Mesendoderm (in vitro differentiated cells): ENCODE measurements at regions not wholly inside any gene's neighbourhood (a gene's known extent, or its start where the extent isn't known, plus 50 kb on each side); places are given as distances from the start of the nearest gene placed in this dataset.
A peak's percentile ranks its signal among the peaks of the same experiment; 100 is the strongest.
"Not testable (repeated sequence)": the region's sequence is repeated elsewhere in the genome, so short reads cannot be mapped to it uniquely, and the experiment has no call there.

Experiments
- DNase-seq: peaks from one replicate; pipeline ENCODE4 v3.0.0; 2013
- H2AK5ac ChIP-seq: 2 replicates; pipeline ENCODE4 v1.6.1; 2013; ENCODE audit warnings: low read length, inconsistent platforms
- H2BK120ac ChIP-seq: 2 replicates; pipeline ENCODE4 v1.6.1; 2013; ENCODE audit warnings: low read depth, mild to moderate bottlenecking, low read length, moderate library complexity, mixed read lengths
- H2BK15ac ChIP-seq: replicated peaks from 2 replicates; pipeline ENCODE4 v1.6.1; 2013; ENCODE audit warnings: low read depth, mild to moderate bottlenecking, moderate library complexity
- H2BK5ac ChIP-seq: 2 replicates; pipeline ENCODE4 v1.6.1; 2013; ENCODE audit warnings: low read length, inconsistent platforms
- H3K18ac ChIP-seq: 2 replicates; pipeline ENCODE4 v1.6.1; 2013; ENCODE audit warnings: mild to moderate bottlenecking, low read length, mixed read lengths
- H3K23ac ChIP-seq: one replicate; pipeline ENCODE4 v1.6.1; 2013; ENCODE audit warnings: low read length
- H3K27ac ChIP-seq: 2 replicates; pipeline ENCODE4 v1.5.1; 2013; ENCODE audit warnings: low read depth, mild to moderate bottlenecking, inconsistent platforms, low read length, moderate library complexity
- H3K27me3 ChIP-seq: 2 replicates; pipeline ENCODE4 v1.6.1; 2013; ENCODE audit warnings: low read length, control low read depth, mild to moderate bottlenecking, inconsistent platforms; ENCODE audit not compliant: insufficient read depth, poor library complexity
- H3K36me3 ChIP-seq: 2 replicates; pipeline ENCODE4 v1.6.1; 2013; ENCODE audit warnings: low read length, inconsistent platforms; ENCODE audit not compliant: control insufficient read depth, insufficient read depth
- H3K4ac ChIP-seq: one replicate; pipeline ENCODE4 v1.6.1; 2013; ENCODE audit warnings: low read depth, mild to moderate bottlenecking, low read length, moderate library complexity
- H3K4me1 ChIP-seq: 2 replicates; pipeline ENCODE4 v1.6.1; 2013; ENCODE audit warnings: low read depth, low read length, inconsistent platforms; ENCODE audit not compliant: control insufficient read depth
- H3K4me2 ChIP-seq: 2 replicates; pipeline ENCODE4 v1.6.1; 2013; ENCODE audit warnings: low read length
- H3K4me3 ChIP-seq: 2 replicates; pipeline ENCODE4 v1.5.1; 2013; ENCODE audit warnings: mild to moderate bottlenecking, low read length
- H3K56ac ChIP-seq: one replicate; pipeline ENCODE4 v1.6.1; 2013; ENCODE audit warnings: low read length
- H3K79me1 ChIP-seq: 2 replicates; pipeline ENCODE4 v1.6.1; 2013; ENCODE audit warnings: low read length, inconsistent platforms
- H3K79me2 ChIP-seq: 2 replicates; pipeline ENCODE4 v1.6.1; 2013; ENCODE audit warnings: mild to moderate bottlenecking, low read length; ENCODE audit not compliant: control insufficient read depth, insufficient read depth
- H3K9ac ChIP-seq: 2 replicates; pipeline ENCODE4 v1.6.1; 2013; ENCODE audit warnings: low read length, inconsistent platforms
- H4K5ac ChIP-seq: one replicate; pipeline ENCODE4 v1.6.1; 2013; ENCODE audit warnings: low read length
- H4K8ac ChIP-seq: one replicate; pipeline ENCODE4 v1.6.1; 2013; ENCODE audit warnings: low read depth, mild to moderate bottlenecking, control low read depth, low read length, moderate library complexity
- WGBS: extraction: QIAGEN DNeasy Blood & Tissue Kit; methylation state at CpG from one replicate; pipeline ENCODE4 v1.1.7; 2013; ENCODE audit warnings: low lambda C conversion rate, missing lambda C conversion rate; ENCODE audit not compliant: insufficient coverage; ENCODE audit errors: extremely low coverage; 5-methylcytosine and 5-hydroxymethylcytosine counted together

GRCh38 chr20:11176431-11176830 is 502.6 kb upstream of the JAG1 start:
- Histone ChIP-seq H3K9ac (no peak overlapping the region), H3K4me2 (no peak overlapping the region), H3K56ac (no peak overlapping the region), H3K27ac (no peak overlapping the region), H2BK120ac (no peak overlapping the region), H3K18ac (no peak overlapping the region), H3K4me3 (no peak overlapping the region), H3K23ac (no peak overlapping the region), H3K4me1 (no peaks in the 10 kb centered on the region), H3K79me2 (no peaks in the 10 kb centered on the region), H4K8ac (no peak overlapping the region), H3K27me3 (no peaks in the 10 kb centered on the region), H2AK5ac (no peak overlapping the region), H4K5ac (no peak overlapping the region), H2BK5ac (no peak overlapping the region), H3K36me3 (no peaks in the 10 kb centered on the region), H3K4ac (no peak overlapping the region), H3K79me1 (no peaks in the 10 kb centered on the region), H2BK15ac (no peak overlapping the region)
- WGBS, result 0% methylated on average over 1 of the region's 2 CpGs
- DNase-seq, result no peak

- Histone ChIP-seq H3K27me3 (no peaks in the 10 kb centered on the region), H3K23ac (no peak overlapping the region)
Measured at GRCh38 chr20:11178946-11179654, 505.3 kb upstream of the JAG1 start.

GRCh38 chr20:11180186-11180585 is 506.4 kb upstream of the JAG1 start:
- DNase-seq, result no peak
- H3K27ac ChIP-seq, result no peak overlapping the region
- H3K36me3 ChIP-seq, result no peaks in the 10 kb centered on the region
- no peaks in the 10 kb centered on the region for H3K4me1 ChIP-seq
- no peak overlapping the region for H4K5ac ChIP-seq
- H3K56ac ChIP-seq, result no peak overlapping the region
- H3K79me1 ChIP-seq, result no peaks in the 10 kb centered on the region
- no peak overlapping the region for H3K4me3 ChIP-seq
- H3K27me3 ChIP-seq, result no peaks in the 10 kb centered on the region
- H2AK5ac ChIP-seq, result no peak overlapping the region
- H3K4ac ChIP-seq, result no peak overlapping the region
- H3K23ac ChIP-seq, result no peak overlapping the region
- no peak overlapping the region for H2BK120ac ChIP-seq
- H2BK15ac ChIP-seq, result no peak overlapping the region
- H3K9ac ChIP-seq, result no peak overlapping the region
- no peaks in the 10 kb centered on the region for H3K79me2 ChIP-seq
- no peak overlapping the region for H2BK5ac ChIP-seq
- H4K8ac ChIP-seq, result no peak overlapping the region
- H3K18ac ChIP-seq, result no peak overlapping the region
- H3K4me2 ChIP-seq, result no peak overlapping the region

More at GRCh38 chr20:11178946-11179654, 505.3 kb upstream of the JAG1 start:
- Histone ChIP-seq H2AK5ac (no peak overlapping the region), H3K4me1 (no peaks in the 10 kb centered on the region), H3K4ac (no peak overlapping the region), H4K5ac (no peak overlapping the region), H3K4me2 (no peak overlapping the region), H3K79me1 (no peaks in the 10 kb centered on the region), H3K4me3 (no peak overlapping the region), H3K18ac (no peak overlapping the region), H2BK5ac (no peak overlapping the region), H2BK15ac (no peak overlapping the region), H3K27ac (no peak overlapping the region), H4K8ac (no peak overlapping the region), H2BK120ac (no peak overlapping the region), H3K36me3 (no peaks in the 10 kb centered on the region), H3K79me2 (no peaks in the 10 kb centered on the region), H3K9ac (no peak overlapping the region), H3K56ac (no peak overlapping the region)
- WGBS, result no CpG with 5 or more reads among the region's 3 CpGs
- peak; percentile 43 for DNase-seq

GRCh38 chr20:11181129-11181528 is 507.3 kb upstream of the JAG1 start:
- H3K18ac ChIP-seq, H3K27ac ChIP-seq, H3K36me3 ChIP-seq, H3K27me3 ChIP-seq, H3K4me1 ChIP-seq, H4K5ac ChIP-seq, DNase-seq, H3K79me1 ChIP-seq, H4K8ac ChIP-seq, H3K4ac ChIP-seq, H2BK5ac ChIP-seq, H2AK5ac ChIP-seq, H3K23ac ChIP-seq, H3K79me2 ChIP-seq, H2BK15ac ChIP-seq, H3K4me2 ChIP-seq, H3K9ac ChIP-seq, H3K4me3 ChIP-seq, H3K56ac ChIP-seq, H2BK120ac ChIP-seq: not testable (repeated sequence)
- no CpG with 5 or more reads among the region's 3 CpGs for whole genome bisulfite sequencing

- H3K4me1 ChIP-seq, result no peaks in the 10 kb centered on the region
- no peaks in the 10 kb centered on the region for H3K79me1 ChIP-seq
Measured at GRCh38 chr20:11181966-11182365, 508.2 kb upstream of the JAG1 start.

GRCh38 chr20:11182720-11183119 is 508.9 kb upstream of the JAG1 start:
- no peak overlapping the region for H4K5ac ChIP-seq
- H2BK15ac ChIP-seq, result no peak overlapping the region
- no peak overlapping the region for H2AK5ac ChIP-seq
- no peaks in the 10 kb centered on the region for H3K79me1 ChIP-seq
- H2BK5ac ChIP-seq, result no peak overlapping the region
- no CpG with 5 or more reads among the region's 1 CpG for WGBS
- no peak overlapping the region for H3K4ac ChIP-seq
- DNase-seq, result no peak
- no peak overlapping the region for H3K9ac ChIP-seq
- H3K79me2 ChIP-seq, result no peaks in the 10 kb centered on the region
- no peaks in the 10 kb centered on the region for H3K27me3 ChIP-seq
- no peak overlapping the region for H3K4me3 ChIP-seq
- no peak overlapping the region for H3K23ac ChIP-seq
- H4K8ac ChIP-seq, result no peak overlapping the region
- no peaks in the 10 kb centered on the region for H3K36me3 ChIP-seq
- no peak overlapping the region for H3K27ac ChIP-seq
- H3K4me1 ChIP-seq, result no peaks in the 10 kb centered on the region
- no peak overlapping the region for H3K56ac ChIP-seq
- H2BK120ac ChIP-seq, result no peak overlapping the region
- H3K4me2 ChIP-seq, result no peak overlapping the region
- H3K18ac ChIP-seq, result no peak overlapping the region

More at GRCh38 chr20:11181966-11182365, 508.2 kb upstream of the JAG1 start:
- no CpG with 5 or more reads among the region's 3 CpGs for WGBS
- H3K23ac ChIP-seq, result no peak overlapping the region
- H4K5ac ChIP-seq, result no peak overlapping the region
- no peak overlapping the region for H2BK120ac ChIP-seq
- H4K8ac ChIP-seq, result no peak overlapping the region
- no peak overlapping the region for H3K56ac ChIP-seq
- no peaks in the 10 kb centered on the region for H3K79me2 ChIP-seq
- no peak overlapping the region for H3K27ac ChIP-seq
- H3K27me3 ChIP-seq, result no peaks in the 10 kb centered on the region
- H3K18ac ChIP-seq, result no peak overlapping the region
- DNase-seq, result no peak
- H2BK15ac ChIP-seq, result no peak overlapping the region
- H3K4me3 ChIP-seq, result no peak overlapping the region
- H2BK5ac ChIP-seq, result no peak overlapping the region
- no peak overlapping the region for H3K4me2 ChIP-seq
- no peaks in the 10 kb centered on the region for H3K36me3 ChIP-seq
- no peak overlapping the region for H2AK5ac ChIP-seq
- no peak overlapping the region for H3K4ac ChIP-seq
- H3K9ac ChIP-seq, result no peak overlapping the region
